Colonic mucosa (tissue), 4 donors: ENCODE measurements at regions not wholly inside any gene's neighbourhood (a gene's known extent, or its start where the extent isn't known, plus 50 kb on each side); places are given as distances from the start of the nearest gene placed in this dataset.

ENCODE experiments used
- DNase-seq: peaks from one replicate; pipeline ENCODE4 v3.0.0-alpha.2; 2020
- H3K27ac ChIP-seq: fragments of 200-600 bp; one replicate; pipeline ENCODE4 v1.8.0; 2021
- H3K27me3 ChIP-seq: fragments of 200-600 bp; one replicate; pipeline ENCODE4 v1.8.0; 2021
- H3K36me3 ChIP-seq: fragments of 200-600 bp; one replicate; pipeline ENCODE4 v1.8.0; 2021
- H3K4me1 ChIP-seq: fragments of 200-600 bp; one replicate; pipeline ENCODE4 v1.8.0; 2021; ENCODE audit warnings: mild to moderate bottlenecking
- H3K4me3 ChIP-seq: fragments of 200-600 bp; one replicate; pipeline ENCODE4 v1.8.0; 2021
- H3K9ac ChIP-seq, 2 donors: one replicate each; pipeline ENCODE4 v1.7.0; 2013; ENCODE audit warnings: control low read depth in 2 of 2, low read depth in 2 of 2, low read length in 2 of 2
- H3K9me3 ChIP-seq: fragments of 200-600 bp; one replicate; pipeline ENCODE4 v1.8.0; 2021
- intact Hi-C: fragments of 100-400 bp; cut with DNase I; formaldehyde crosslinking; loops from one replicate; pipeline ENCODE4 v1.14.1; 2022
- TF ChIP-seq, protein P1 (sequence below): fragments of 200-600 bp; IDR thresholded peaks from one replicate; pipeline ENCODE4 v1.8.0; 2022; ENCODE audit warnings: antibody characterized with exemption, mild to moderate bottlenecking
- donor health status: healthy.
- donor health status: DM: no; HTN: no; CAD: no.
- donor health status: DM: no; HTN: no; CAD: no.

DNA sequence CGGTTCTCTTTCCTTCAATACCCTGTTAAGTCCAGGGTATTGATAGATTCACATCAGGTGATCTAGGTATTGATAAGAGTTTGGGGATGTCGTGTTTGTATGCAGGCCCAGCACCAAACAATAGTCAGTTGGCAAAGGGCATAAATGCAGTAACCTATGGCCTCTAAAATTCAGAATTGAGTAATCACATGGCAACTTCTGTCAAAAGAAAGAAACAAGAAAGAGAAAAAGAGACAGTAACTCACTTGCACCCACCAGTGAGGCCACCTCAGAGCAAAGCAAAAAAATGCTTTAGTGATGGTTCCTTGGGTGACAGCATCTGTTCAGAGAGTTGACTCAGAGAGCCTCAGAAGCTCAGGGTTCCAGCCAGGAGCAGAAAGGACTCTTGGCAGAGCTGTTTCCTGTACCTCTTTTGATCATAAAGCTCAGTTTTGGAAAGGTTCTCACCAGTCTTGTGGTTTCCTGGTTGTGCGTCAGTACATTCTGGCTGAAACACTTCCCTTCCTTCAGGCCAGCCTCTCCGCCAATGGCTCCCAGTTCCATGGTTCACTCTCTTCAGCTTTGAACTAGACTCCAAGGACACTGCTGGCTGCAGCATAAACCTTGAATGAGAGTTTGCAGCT is 70.1 kb upstream of the GORAB start:
- intact Hi-C loops, result no loop called here
- Histone ChIP-seq H3K27me3 (no peaks in the 10 kb centered on the region), H3K4me3 (no peak overlapping the region), H3K9me3 (no peaks in the 10 kb centered on the region), H3K36me3 (no peaks in the 10 kb centered on the region), H3K4me1 (no peaks in the 10 kb centered on the region), H3K9ac (no peak overlapping the region), H3K27ac (no peak overlapping the region)
- DNase-seq, result no peak
- TF ChIP-seq, protein P1, sequence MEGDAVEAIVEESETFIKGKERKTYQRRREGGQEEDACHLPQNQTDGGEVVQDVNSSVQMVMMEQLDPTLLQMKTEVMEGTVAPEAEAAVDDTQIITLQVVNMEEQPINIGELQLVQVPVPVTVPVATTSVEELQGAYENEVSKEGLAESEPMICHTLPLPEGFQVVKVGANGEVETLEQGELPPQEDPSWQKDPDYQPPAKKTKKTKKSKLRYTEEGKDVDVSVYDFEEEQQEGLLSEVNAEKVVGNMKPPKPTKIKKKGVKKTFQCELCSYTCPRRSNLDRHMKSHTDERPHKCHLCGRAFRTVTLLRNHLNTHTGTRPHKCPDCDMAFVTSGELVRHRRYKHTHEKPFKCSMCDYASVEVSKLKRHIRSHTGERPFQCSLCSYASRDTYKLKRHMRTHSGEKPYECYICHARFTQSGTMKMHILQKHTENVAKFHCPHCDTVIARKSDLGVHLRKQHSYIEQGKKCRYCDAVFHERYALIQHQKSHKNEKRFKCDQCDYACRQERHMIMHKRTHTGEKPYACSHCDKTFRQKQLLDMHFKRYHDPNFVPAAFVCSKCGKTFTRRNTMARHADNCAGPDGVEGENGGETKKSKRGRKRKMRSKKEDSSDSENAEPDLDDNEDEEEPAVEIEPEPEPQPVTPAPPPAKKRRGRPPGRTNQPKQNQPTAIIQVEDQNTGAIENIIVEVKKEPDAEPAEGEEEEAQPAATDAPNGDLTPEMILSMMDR, result no peak

DNA sequence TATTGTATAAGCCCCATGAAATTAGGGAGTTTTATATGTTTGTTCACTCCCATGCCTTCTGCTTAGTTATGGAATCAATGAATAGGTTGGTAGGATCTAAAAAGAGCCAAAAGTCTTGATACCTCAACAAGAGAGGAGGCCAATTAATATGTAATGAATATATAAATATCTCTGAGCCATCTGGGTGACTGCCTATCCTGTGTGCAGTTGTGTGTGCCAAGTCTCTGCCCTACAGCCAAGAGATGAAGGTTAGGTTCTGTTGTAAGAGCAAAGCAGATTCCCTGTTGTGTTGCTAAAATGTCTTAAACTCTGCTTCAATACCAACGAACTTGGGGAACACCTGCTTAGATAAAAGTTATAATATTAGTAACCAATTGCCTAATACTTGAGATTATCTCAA is 61.8 kb upstream of the GORAB start:
- Histone ChIP-seq H3K9ac (no peak overlapping the region), H3K27me3 (no peaks in the 10 kb centered on the region), H3K9me3 (no peaks in the 10 kb centered on the region), H3K27ac (no peak overlapping the region), H3K4me3 (no peak overlapping the region), H3K4me1 (no peaks in the 10 kb centered on the region), H3K36me3 (no peaks in the 10 kb centered on the region)
- DNase-seq, result no peak
- intact Hi-C loops, result no loop called here
- TF ChIP-seq, protein P1, result no peak

DNA sequence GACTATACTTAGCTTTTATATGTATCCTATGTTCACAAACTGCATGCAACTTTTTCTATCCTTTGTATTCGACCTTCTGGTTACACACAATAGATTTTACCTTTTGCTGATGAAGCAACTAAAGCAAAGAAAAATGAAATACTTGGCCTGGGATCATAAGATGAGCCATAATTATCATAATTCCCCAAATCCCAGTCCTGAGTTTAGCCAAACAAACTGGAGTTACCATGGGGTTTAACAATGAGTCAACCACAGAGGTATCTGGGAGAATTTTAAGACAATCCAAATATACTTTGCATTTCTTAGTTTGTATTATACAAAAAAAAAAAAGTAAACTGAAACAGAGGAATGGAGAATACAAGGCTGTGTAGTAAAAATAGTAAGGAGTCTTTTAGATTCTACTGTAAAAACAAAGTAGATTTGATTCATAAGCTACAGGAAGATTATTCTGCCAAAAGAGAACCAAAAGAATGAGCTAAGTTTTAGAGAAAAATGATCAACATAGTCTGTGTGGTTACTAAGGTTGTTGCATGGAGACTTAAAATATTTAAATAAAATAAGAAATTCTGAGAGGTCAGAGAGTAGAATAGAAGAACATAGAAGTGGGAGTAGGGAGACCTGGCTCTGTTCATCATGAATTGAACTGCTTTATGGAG is 60.4 kb upstream of the GORAB start:
- Histone ChIP-seq H3K9me3 (no peaks in the 10 kb centered on the region), H3K27me3 (no peaks in the 10 kb centered on the region), H3K4me1 (no peaks in the 10 kb centered on the region), H3K4me3 (no peak overlapping the region), H3K36me3 (no peaks in the 10 kb centered on the region), H3K9ac (no peak overlapping the region), H3K27ac (no peak overlapping the region)
- TF ChIP-seq, protein P1, result no peak
- intact Hi-C loops, result no loop called here
- no peak for DNase-seq

DNA sequence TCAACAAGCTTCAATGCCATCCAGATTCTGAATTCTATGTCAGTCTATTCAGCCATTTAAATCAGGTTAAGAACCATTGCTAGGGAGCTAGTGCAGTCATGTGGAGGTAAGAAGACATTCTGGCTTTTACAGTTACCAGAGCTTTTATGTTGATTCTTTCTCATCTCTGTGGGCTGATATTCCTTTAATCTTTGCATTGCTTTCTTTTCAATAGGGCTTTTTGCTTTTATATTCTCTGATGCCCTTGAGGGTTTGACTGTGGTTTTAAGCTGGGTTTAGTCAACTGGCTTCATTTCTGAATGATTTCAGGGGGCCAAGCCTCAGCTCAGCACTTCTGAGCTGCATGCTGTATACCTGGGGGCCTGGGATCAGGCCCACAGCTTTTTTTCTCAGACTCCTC is 51.0 kb upstream of the GORAB start:
- TF ChIP-seq, protein P1, result no peak
- intact Hi-C loops, result no loop called here

More for the DNA sequence above, 51.0 kb upstream of the GORAB start:
- no peaks in the 10 kb centered on the region for H3K4me1 ChIP-seq
- no peaks in the 10 kb centered on the region for H3K27me3 ChIP-seq
- H3K9ac ChIP-seq, result no peak overlapping the region
- DNase-seq, result no peak
- H3K4me3 ChIP-seq, result no peak overlapping the region
- H3K9me3 ChIP-seq, result no peaks in the 10 kb centered on the region
- H3K27ac ChIP-seq, result no peak overlapping the region
- no peaks in the 10 kb centered on the region for H3K36me3 ChIP-seq
